Dermis blood vessel endothelial cell (primary cell): ENCODE measurements at regions not wholly inside any gene's neighbourhood (a gene's known extent, or its start where the extent isn't known, plus 50 kb on each side); places are given as distances from the start of the nearest gene placed in this dataset.
"Not testable (repeated sequence)": the region's sequence is repeated elsewhere in the genome, so short reads cannot be mapped to it uniquely, and the experiment has no call there.

Source experiments
- DNase-seq: peaks from one replicate; pipeline ENCODE4 v3.0.0; 2010

- DNase-seq = no peak
These were observed 256.1 kb upstream of the PLET1 start for GRCh38 chr11:112516755-112517154.

- DNase-seq = no peak
These were observed 257.7 kb upstream of the PLET1 start for GRCh38 chr11:112518371-112518770.

GRCh38 chr11:112519751-112520150 is 259.1 kb upstream of the PLET1 start:
- DNase-seq = no peak

DNA sequence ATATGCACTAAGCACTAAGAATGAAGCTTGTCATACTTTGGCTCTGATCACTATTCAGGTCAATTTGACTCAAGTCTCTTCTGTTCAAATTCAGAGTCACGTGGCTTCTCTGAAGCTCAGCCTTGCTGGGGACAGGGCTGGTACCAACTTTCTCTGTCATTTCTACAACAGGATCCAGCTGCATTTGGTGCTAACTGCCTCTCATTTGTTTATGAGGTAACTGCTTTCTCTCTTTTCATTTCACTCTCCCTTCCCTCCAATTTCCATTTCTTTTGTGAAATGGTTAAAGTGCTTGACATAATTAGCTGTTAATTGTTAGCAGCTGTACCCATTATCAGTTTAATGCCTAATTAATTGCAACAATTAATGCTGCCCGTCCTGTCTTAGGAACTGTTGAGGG is 259.7 kb upstream of the PLET1 start:
- DNase-seq = no peak

DNA sequence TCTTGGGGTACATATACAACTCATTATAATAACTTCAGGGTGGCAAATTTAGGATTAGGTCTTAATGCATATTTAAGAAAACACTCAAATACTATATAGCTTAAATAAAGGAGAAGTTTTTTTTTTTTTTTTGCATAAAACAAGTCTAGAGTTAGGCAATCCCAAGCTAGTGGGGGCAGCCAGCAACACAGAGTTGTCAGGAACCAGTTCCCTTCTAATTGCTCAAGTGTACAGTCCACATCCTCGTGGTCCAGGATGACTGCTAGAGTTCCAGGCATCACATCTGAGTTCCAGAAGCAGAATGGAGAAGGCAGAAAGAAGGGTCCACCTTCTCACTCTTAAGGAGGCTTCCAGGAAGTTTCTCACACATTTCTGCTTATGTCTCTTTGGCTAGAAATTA is 261.9 kb upstream of the PLET1 start:
- DNase-seq = no peak

DNA sequence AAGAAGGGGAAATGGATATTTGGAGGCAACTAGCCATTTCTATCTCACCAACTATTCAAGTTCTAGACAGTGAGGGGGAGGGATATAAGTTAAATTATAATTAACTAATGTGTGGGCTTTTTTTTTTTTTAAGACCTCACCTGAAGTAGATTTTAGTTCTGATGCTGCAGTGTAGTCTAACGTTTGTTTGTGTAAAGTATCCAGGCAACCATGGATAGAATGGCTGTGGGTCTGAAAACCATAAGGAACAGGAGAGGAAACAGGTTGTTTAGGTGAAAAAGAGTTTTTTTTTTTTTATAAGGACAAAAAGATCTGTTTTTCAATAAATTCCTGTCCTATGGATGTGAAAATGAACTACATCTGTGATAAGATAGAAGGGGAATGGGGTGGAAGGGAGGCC is 262.4 kb upstream of the PLET1 start:
- no peak for DNase-seq

DNA sequence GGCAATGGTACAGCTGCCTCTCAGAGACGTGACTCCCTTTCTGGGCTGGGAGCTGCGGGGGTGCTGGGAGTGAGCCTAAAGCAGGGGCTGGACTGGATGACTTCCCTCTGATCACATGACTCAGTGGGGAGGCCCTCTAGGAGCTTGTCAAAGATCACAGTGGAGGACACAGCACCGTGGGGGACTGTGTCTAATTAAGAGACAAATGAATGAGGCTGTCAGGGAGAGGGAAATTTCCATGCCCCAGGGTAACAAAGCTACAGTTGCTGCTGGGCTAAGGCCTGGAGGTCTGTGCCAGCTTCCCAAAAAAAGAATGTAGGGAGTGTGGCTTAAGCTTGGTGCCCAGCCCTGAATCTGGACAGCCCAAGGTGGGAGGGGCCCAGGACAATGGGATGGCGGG is 262.8 kb upstream of the PLET1 start:
- no peak for DNase-seq

- DNase-seq = no peak
These were observed 263.3 kb upstream of the PLET1 start for GRCh38 chr11:112523951-112524350.

GRCh38 chr11:112524798-112525197 is 264.1 kb upstream of the PLET1 start:
- DNase-seq = no peak

GRCh38 chr11:112525270-112525669 is 264.6 kb upstream of the PLET1 start:
- DNase-seq = no peak

GRCh38 chr11:112525844-112526590 is 265.4 kb upstream of the PLET1 start:
- no peak for DNase-seq

- no peak for DNase-seq
These were observed 266.2 kb upstream of the PLET1 start for GRCh38 chr11:112526699-112527416.

GRCh38 chr11:112529071-112529470 is 268.4 kb upstream of the PLET1 start:
- no peak for DNase-seq

- DNase-seq = no peak
These were observed 271.8 kb upstream of the PLET1 start for GRCh38 chr11:112532506-112532905.

- DNase-seq = no peak
These were observed 273.0 kb upstream of the PLET1 start for GRCh38 chr11:112533682-112534081.

DNA sequence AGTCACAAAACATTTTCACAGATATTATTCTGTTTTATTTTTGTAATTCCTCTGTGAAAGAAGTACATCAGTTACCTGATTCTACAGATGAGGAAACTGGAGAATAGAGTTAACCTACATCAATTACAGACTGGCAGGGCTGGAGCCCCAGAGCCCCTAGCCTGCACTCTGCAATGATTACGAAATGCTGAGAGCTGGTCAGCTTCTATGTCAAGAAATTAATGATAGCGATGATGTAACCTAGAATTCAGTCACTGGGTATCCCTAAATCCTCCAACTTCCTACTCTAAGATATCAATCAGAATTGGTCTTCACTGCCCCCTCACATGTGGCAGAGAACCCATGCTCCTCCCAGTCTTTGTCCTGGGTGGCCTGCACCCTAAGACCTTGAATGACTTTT is 273.5 kb upstream of the PLET1 start:
- no peak for DNase-seq

DNA sequence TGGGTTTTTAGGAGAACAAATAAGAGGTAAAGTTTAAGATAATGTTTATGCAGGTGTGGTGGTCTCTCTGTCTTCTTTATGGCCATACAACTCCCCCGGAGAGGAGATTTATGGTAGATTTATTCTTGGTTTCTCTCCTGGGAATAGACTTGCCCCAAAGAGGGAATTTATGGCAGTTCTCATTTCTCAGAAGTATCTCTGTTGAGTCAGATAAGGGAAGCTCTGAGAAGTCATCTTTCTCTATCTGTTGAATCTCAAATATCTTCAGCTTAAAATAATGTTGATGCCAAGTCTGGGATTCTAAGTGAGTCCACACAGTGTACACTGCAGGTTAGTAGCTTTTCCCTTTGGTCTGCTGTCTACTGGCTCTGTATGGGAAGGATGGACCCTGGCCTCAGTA is 276.4 kb upstream of the PLET1 start:
- DNase-seq = no peak

DNA sequence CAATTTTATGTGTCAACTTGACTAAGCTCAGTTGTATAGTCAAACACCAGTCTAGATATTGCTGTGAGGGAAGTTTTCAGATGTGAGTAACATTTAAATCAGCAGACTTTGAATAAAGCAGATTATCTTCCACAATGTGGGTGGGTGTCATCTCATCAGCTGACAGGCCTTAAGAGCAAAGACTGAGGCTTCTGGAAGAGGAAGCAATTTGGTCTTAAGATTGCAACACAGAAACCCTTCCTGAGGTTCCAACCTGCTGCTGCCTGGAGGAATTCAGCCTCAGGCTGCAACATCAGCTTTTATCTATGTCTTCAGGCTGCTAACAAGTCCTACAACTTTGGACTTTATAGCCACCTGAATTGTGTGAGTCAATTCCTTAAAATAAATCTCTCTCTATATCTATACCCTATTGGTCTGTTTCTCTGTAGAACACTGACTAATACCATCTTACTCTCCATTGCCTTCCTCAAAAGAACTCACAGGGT is 277.2 kb upstream of the PLET1 start:
- DNase-seq = no peak

GRCh38 chr11:112538534-112539280 is 278.0 kb upstream of the PLET1 start:
- DNase-seq = no peak

- not testable (repeated sequence) for DNase-seq
These were observed 278.6 kb upstream of the PLET1 start for GRCh38 chr11:112539281-112539555.

DNA sequence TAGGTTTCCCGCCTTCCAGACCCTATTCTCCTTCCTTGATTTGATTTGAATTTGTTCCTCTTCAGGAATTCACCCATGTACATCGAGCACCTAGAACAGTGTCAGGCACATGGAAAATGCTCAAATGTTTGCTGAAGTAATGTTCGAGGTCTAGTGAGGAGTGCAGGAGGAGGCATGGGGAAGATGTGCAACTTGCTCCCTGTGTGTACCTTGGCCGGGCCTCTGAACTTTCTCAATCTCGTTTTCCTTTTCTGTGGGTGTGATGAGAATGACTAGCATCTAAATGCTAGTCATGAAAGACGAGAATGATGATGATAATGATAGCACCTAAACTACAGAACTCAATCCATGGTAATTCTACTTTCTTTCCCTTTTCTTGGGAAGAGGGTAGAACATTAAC is 279.1 kb upstream of the PLET1 start:
- no peak for DNase-seq

GRCh38 chr11:112540261-112540660 is 279.6 kb upstream of the PLET1 start:
- no peak for DNase-seq

DNA sequence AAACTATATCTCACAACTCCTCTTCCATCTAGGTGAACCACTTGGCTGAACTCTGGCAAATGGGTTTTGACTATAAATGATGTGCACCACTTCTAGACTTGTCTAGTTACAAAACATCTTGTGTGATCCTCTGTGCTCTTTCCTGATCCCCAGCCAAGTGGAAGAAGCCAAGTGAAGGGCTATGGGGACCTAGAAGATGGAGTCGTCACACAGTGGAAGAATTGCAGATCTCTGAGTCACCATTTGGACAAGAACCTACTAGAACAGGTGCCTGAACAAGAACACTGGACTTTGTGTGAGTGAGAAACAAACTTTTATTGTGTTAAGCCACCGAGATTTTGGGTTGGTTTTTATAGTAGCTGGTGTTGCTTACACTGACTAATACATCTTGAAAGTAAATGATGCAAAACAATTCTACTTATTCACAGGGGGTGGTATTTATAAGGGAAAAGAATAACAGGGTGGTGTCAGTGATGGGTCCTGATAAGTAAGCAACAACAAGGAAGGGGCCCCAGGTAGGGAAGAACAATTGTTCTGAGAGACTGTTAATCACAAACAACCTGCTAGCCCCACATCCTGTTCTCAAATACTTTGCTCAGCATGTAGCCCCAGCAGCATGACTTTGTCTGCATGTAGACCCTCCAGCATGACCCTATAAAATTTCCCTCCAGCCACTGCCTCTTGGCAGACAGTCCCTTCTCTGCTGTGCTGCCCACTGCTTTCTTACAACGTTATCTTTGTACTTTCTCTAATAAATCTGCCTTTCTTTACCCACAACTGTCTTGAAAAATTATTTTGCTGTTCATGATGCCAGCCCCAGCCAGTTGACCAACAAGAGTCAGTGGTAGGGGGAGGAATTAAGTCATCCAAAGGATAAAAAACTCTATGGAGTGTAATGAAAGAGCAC is 280.7 kb upstream of the PLET1 start:
- DNase-seq = no peak
